Keratinocyte (primary cell): ENCODE measurements at regions not wholly inside any gene's neighbourhood (a gene's known extent, or its start where the extent isn't known, plus 50 kb on each side); places are given as distances from the start of the nearest gene placed in this dataset.

Experiments used
- DNase-seq: peaks from one replicate; pipeline ENCODE4 v3.0.0-alpha.2; 2011; ENCODE audit warnings: low read depth, missing footprints, low spot score
- FAIRE-seq: peaks from 2 replicates; lab custom pipeline; 2011; peaks lifted over from hg19 to GRCh38; lab: Jason Lieb, UNC
- H2AFZ ChIP-seq: 2 replicates; pipeline ENCODE4 v1.6.0; 2012; ENCODE audit warnings: low read length, control low read depth, inconsistent platforms; ENCODE audit not compliant: control insufficient read depth
- H3K27ac ChIP-seq: 2 replicates; pipeline ENCODE4 v1.5.1; 2011; ENCODE audit warnings: low read length; ENCODE audit not compliant: control insufficient read depth, insufficient read depth
- H3K27me3 ChIP-seq: 3 replicates; pipeline ENCODE4 v1.6.0; 2011; ENCODE audit warnings: low read length; ENCODE audit not compliant: control insufficient read depth, insufficient read depth; ENCODE audit errors: extremely low read depth
- H3K36me3 ChIP-seq, 2 experiments: 2 replicates in 1 of 2; 3 replicates in 1 of 2; pipeline ENCODE4 v1.5.1; 2011; ENCODE audit warnings: low read length in 2 of 2, mild to moderate bottlenecking in 1 of 2; ENCODE audit not compliant: control insufficient read depth in 2 of 2, insufficient read depth in 2 of 2; ENCODE audit errors: extremely low read depth in 1 of 2
- H3K4me1 ChIP-seq: 3 replicates; pipeline ENCODE4 v1.5.1; 2011; ENCODE audit warnings: low read length; ENCODE audit not compliant: control insufficient read depth, insufficient read depth; ENCODE audit errors: extremely low read depth
- H3K4me2 ChIP-seq: 3 replicates; pipeline ENCODE4 v1.6.0; 2011; ENCODE audit warnings: low read depth, low read length; ENCODE audit not compliant: control insufficient read depth, insufficient read depth; ENCODE audit errors: extremely low read depth
- H3K4me3 ChIP-seq, 3 experiments: fragments of 200-600 bp in 1 of 3; sonication (generic) in 1 of 3; 2 replicates in 2 of 3; 3 replicates in 1 of 3; pipeline ENCODE4 v1.5.1; 2011 to 2016; ENCODE audit warnings: low read length in 3 of 3, mild to moderate bottlenecking in 3 of 3, control low read depth in 2 of 3, inconsistent platforms in 1 of 3, low read depth in 1 of 3, mixed read lengths in 1 of 3, mixed run types in 1 of 3, moderate library complexity in 1 of 3; ENCODE audit not compliant: control insufficient read depth in 2 of 3, insufficient read depth in 2 of 3; ENCODE audit errors: extremely low read depth in 1 of 3
- H3K79me2 ChIP-seq: 2 replicates; pipeline ENCODE4 v1.6.0; 2012; ENCODE audit warnings: low read length; ENCODE audit not compliant: control insufficient read depth, insufficient read depth
- H3K9ac ChIP-seq: 3 replicates; pipeline ENCODE4 v1.6.0; 2011; ENCODE audit warnings: low read length; ENCODE audit not compliant: control insufficient read depth, insufficient read depth; ENCODE audit errors: extremely low read depth
- H3K9me1 ChIP-seq: 3 replicates; pipeline ENCODE4 v1.6.0; 2011; ENCODE audit warnings: low read length; ENCODE audit not compliant: control insufficient read depth, insufficient read depth; ENCODE audit errors: extremely low read depth
- H3K9me3 ChIP-seq: 2 replicates; pipeline ENCODE4 v1.5.1; 2012; ENCODE audit warnings: low read depth, low read length; ENCODE audit not compliant: control insufficient read depth
- H4K20me1 ChIP-seq: 3 replicates; pipeline ENCODE4 v1.6.0; 2011; ENCODE audit warnings: low read length; ENCODE audit not compliant: control insufficient read depth, insufficient read depth; ENCODE audit errors: extremely low read depth
- EZH2 ChIP-seq: IDR thresholded peaks from one replicate; pipeline ENCODE4 v1.6.1; 2012; ENCODE audit warnings: inconsistent platforms, mild to moderate bottlenecking, low read length, moderate library complexity
- dilution Hi-C: fragments of 300-500 bp; cut with MboI; formaldehyde crosslinking; loops from one replicate; pipeline ENCODE4 v1.7.0; 2020; ENCODE audit warnings: low sequenced_read_pairs; ENCODE audit not compliant: extremely low pct_ligation_motif_present
- TF ChIP-seq, protein P1 (sequence below), 3 experiments: IDR thresholded peaks in 1 of 3; conservative IDR thresholded peaks in 1 of 3; optimal IDR thresholded peaks in 1 of 3; 2 replicates in 2 of 3; 3 replicates in 1 of 3; pipeline versions ENCODE3 to v1.5.1; 2011; ENCODE audit warnings: low read length in 3 of 3, mild to moderate bottlenecking in 3 of 3, moderate library complexity in 2 of 3, control low read depth in 1 of 3, inconsistent platforms in 1 of 3; ENCODE audit not compliant: insufficient read depth in 2 of 3; ENCODE audit errors: extremely low read depth in 1 of 3

DNA sequence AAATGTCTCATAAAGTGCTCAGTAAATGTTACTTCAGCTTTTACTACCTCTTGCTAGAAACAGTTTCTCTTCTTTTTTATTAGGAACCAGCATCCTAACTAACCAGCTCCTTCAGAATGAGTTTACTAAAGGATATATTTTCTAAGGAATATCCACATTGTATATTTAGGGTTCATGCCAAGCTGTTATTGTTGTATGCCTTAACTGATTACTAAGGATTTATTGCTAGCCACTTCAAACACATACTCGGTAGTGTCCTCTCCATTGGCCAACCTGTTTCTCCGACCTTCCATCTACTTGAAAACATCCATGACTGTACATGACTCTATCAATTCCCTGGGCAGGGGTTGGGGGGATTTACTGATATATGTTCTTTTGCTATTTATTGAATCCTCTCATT lies 906.3 kb upstream of the SORCS1 start:
- no peak overlapping the region for H3K9ac ChIP-seq
- FAIRE-seq = no peak
- H3K27me3 ChIP-seq = no peaks in the 10 kb centered on the region
- dilution Hi-C loops = no loop called here
- no peaks in the 10 kb centered on the region for H3K9me1 ChIP-seq
- no peaks in the 10 kb centered on the region for H3K9me3 ChIP-seq
- H3K4me1 ChIP-seq = no peaks in the 10 kb centered on the region
- TF ChIP-seq, protein P1, sequence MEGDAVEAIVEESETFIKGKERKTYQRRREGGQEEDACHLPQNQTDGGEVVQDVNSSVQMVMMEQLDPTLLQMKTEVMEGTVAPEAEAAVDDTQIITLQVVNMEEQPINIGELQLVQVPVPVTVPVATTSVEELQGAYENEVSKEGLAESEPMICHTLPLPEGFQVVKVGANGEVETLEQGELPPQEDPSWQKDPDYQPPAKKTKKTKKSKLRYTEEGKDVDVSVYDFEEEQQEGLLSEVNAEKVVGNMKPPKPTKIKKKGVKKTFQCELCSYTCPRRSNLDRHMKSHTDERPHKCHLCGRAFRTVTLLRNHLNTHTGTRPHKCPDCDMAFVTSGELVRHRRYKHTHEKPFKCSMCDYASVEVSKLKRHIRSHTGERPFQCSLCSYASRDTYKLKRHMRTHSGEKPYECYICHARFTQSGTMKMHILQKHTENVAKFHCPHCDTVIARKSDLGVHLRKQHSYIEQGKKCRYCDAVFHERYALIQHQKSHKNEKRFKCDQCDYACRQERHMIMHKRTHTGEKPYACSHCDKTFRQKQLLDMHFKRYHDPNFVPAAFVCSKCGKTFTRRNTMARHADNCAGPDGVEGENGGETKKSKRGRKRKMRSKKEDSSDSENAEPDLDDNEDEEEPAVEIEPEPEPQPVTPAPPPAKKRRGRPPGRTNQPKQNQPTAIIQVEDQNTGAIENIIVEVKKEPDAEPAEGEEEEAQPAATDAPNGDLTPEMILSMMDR (optimal IDR thresholded peaks at IDR 0.05 in 1 of 3, IDR thresholded peaks at IDR 0.05 in 1 of 3, conservative IDR thresholded peaks at IDR 0.05 in 1 of 3; ENCODE audit: extremely low read depth in 1 of 3, insufficient read depth in 2 of 3, low read length in 3 of 3) = no peak
- no peak for TF ChIP-seq EZH2
- no peak overlapping the region for H2AFZ ChIP-seq
- no peaks in the 10 kb centered on the region for H3K79me2 ChIP-seq
- H3K36me3 ChIP-seq = no peaks in the 10 kb centered on the region
- no peak overlapping the region for H3K4me2 ChIP-seq
- no peaks in the 10 kb centered on the region for H4K20me1 ChIP-seq
- no peak for DNase-seq
- H3K4me3 ChIP-seq = no peak overlapping the region
- no peak overlapping the region for H3K27ac ChIP-seq

DNA sequence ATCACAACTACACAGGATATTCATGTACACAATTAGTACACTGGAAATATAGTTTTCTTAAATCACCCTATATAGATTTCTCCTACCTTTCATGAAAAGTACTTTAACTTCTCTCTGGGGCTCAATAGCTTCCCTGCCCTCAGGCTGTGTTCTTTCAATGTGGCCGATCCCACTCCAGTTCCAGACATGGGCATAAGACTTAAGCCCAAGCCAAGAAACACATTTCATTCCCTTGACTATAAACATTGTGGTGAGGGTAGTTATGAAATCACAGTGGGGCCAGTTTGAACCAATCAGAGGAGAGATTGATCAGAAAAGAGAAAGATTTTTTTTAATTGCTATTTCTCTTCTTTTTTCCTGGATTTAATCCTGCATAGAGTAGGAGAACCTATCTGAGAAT lies 904.6 kb upstream of the SORCS1 start:
- dilution Hi-C loops = no loop called here
- Histone ChIP-seq H3K79me2 (no peaks in the 10 kb centered on the region), H4K20me1 (no peaks in the 10 kb centered on the region), H2AFZ (no peak overlapping the region), H3K4me3 (no peak overlapping the region), H3K36me3 (no peaks in the 10 kb centered on the region), H3K9me1 (no peaks in the 10 kb centered on the region), H3K9ac (no peak overlapping the region), H3K27ac (no peak overlapping the region), H3K9me3 (no peaks in the 10 kb centered on the region), H3K4me2 (no peak overlapping the region), H3K4me1 (no peaks in the 10 kb centered on the region), H3K27me3 (no peaks in the 10 kb centered on the region)
- TF ChIP-seq EZH2 = no peak
- TF ChIP-seq, protein P1 (optimal IDR thresholded peaks at IDR 0.05 in 1 of 3, IDR thresholded peaks at IDR 0.05 in 1 of 3, conservative IDR thresholded peaks at IDR 0.05 in 1 of 3; ENCODE audit: extremely low read depth in 1 of 3, insufficient read depth in 2 of 3, low read length in 3 of 3) = no peak
- FAIRE-seq = no peak
- no peak for DNase-seq
